NCI-H460 (cell line): ENCODE measurements at regions not wholly inside any gene's neighbourhood (a gene's known extent, or its start where the extent isn't known, plus 50 kb on each side); places are given as distances from the start of the nearest gene placed in this dataset.
"Not testable (repeated sequence)": the region's sequence is repeated elsewhere in the genome, so short reads cannot be mapped to it uniquely, and the experiment has no call there.

Experiments
- DNase-seq: peaks from one replicate; pipeline ENCODE4 v3.0.0-alpha.2; 2016; ENCODE audit warnings: low read depth; ENCODE audit errors: extremely low read depth

DNA sequence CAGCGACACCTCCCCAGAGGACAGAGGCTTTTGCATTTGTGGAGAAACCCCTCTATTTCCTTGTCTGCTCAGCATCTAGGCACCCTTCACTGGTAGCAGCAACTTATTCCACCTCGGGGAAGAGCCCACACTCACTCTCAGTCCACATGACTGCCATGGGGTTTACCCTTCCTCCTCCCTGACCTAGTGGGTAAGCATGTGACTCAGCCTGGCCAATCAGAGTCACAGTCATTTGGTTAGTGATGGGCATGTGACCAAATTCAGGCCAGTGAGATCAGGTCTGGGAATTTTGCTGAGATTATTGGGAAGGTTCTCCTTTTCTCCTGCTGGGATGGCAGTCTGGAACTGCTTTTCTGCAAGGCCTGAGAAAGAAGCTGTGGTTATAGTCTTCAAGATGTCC lies 145.7 kb upstream of the PHACTR3 start:
- DNase-seq: no peak

DNA sequence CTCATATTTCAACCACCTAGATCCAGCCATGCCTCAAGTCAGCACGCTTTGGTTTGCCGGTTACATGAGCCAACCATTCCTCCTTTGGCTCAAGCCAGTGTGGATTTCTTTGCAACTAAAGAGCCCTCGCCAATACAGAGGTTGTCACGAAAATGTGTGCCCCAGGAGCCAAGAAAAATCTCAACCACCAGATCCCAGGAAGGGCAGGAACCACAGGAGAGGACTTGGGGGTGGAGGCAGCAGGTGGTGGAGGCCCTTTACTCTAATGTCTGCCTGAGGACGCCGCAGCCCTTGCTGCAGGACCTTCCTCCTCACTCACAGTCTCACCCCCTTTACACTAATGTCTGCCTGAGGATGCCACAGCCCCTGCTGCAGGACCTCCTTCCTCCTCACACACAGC lies 144.8 kb upstream of the PHACTR3 start:
- DNase-seq: no peak

DNA sequence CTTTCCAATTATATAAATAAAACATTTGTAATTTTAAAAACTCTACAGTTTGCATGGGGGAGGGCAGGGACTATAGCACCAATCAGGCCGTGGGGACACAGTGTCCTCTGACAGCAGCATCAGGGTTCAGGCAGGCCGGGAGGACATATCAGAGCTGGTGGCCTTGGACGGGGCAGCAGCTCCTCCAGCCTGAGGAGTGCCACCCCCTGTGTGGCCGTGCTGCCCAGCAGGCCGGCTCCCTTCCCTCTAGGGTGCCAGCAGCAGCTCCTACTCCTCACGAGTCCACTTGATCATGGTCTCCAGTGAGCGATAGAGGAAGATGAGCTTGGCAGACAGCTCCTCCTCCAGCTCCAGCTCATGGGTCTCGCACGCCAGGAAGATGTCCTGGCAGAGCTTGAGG lies 144.0 kb upstream of the PHACTR3 start:
- no peak for DNase-seq

- DNase-seq: no peak
Measured at GRCh38 chr20:59461526-59461925, 142.8 kb upstream of the PHACTR3 start.

DNA sequence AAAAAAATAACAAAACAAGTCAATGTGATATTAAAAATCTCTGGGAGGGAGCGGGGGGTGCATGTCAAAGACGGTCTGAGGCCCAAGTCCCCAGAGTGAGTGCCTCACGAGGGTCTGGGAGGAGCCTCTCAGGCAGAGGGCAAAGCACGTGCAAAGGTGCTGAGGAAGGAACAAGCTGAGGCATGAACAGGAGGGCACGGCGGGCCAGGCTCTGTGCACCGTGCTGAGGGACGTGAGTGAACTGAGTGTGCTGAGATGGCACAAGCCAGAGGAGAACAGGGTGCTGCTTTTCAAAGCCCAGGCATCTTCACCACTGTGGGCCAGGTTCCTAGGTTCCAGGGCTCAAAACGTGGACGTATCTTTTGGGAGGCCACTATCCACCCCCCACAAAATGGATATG lies 142.1 kb upstream of the PHACTR3 start:
- DNase-seq: no peak

DNA sequence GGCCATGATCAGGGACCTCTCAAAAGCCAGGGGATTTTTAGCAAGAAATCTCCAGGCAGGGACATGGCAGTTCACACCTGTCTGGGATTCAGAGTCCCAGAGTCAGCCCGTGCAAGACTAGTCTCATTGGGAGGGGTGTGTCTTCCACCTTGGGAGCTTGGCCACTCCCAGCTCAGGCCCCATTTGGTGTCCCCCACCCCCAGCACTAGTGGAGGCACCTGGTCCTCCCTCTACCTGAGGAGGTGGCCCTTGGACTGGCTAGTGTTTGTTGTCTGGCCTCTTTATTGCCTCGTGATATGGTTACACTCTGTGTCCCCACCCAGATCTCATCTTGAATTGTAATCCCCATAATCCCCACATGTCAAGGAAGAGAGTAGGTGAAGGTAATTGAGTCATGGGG lies 140.8 kb upstream of the PHACTR3 start:
- DNase-seq: no peak

DNA sequence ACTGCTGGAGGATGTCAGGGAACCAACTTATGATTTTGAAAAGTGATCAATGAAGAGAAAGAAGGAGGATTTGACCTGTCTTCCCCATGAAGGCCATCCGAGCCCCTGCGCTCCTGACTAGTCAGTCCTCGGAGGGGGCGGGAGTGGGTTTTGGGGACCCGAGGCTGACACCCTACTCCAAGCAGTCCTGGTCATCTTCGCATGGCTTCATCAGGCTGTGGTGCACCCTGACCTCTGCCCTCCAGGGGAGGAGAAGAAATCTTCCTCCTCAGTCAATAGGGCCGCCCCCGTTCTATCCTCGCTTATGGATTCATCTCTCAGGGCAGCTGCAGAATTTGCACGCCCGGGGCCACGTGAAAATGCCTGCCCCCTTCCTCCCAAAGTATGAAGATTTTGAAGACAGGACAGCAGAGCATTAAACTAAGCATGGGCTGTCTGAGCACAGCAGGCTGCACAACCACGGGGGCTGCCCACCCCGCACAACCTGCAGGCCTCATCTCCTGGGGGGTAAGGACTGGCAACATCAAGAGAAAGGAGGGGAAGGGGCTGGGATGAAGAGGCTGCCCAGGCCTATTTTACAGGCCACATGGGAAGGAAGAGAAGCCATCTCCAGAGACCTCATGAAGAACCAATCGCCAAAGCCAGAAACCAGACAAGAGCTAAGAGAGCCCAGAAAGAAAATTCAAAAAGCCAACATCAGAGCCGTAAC lies 138.1 kb upstream of the PHACTR3 start:
- DNase-seq: no peak

DNA sequence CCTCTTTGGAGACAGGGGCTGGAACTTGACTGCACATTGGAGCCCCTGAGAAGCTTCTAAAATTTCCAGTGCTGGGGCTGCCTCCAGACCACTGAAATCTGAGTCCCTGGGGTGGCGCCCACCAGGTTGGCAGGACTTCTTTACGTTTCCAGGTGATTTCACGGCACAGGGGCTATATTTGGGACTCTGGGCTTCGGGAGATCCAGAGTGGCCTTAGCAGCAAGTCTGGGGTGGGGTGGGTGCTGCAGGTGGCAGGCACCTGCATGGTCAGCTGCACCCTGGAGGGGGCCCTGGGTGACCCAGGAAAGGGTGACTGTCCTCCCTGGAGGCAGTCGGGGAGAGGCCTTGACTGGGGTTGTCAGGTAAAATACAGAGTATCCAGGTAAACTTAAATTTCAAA lies 135.5 kb upstream of the PHACTR3 start:
- DNase-seq: no peak

GRCh38 chr20:59469267-59470252 lies 134.8 kb upstream of the PHACTR3 start:
- no peak for DNase-seq

GRCh38 chr20:59470521-59470920 lies 133.8 kb upstream of the PHACTR3 start:
- no peak for DNase-seq

GRCh38 chr20:59471653-59472421 lies 132.5 kb upstream of the PHACTR3 start:
- DNase-seq: no peak

- no peak for DNase-seq
Measured at GRCh38 chr20:59473742-59474141, 130.6 kb upstream of the PHACTR3 start.

GRCh38 chr20:59481067-59481466 lies 123.3 kb upstream of the PHACTR3 start:
- no peak for DNase-seq

DNA sequence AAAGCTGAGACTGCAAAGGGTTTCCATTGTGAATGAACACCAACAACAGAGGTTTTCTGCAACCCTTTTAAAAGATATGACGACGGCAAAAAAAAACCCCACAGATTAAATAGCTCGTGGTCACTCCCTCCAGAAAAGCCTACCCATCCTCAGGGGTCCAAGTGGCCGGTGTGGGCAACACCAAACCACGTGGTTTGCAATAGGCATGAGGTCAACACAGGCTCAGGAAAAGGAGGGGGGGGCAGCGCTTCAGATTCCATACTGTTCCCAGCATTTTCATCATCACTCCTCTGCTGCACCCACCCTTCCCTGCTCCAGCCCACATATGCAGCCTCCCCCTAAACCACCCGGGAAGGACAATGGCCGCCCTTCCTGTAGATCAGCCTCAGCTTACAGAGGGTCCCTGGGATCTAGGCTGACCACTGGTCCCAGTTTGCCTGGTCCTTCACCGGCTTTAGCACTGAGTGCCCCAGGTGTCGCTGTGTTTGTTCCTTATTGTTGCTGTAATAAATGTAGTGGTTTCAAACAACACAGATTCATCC lies 122.8 kb upstream of the PHACTR3 start:
- DNase-seq: no peak

GRCh38 chr20:59482351-59483187 lies 121.8 kb upstream of the PHACTR3 start:
- DNase-seq: no peak

DNA sequence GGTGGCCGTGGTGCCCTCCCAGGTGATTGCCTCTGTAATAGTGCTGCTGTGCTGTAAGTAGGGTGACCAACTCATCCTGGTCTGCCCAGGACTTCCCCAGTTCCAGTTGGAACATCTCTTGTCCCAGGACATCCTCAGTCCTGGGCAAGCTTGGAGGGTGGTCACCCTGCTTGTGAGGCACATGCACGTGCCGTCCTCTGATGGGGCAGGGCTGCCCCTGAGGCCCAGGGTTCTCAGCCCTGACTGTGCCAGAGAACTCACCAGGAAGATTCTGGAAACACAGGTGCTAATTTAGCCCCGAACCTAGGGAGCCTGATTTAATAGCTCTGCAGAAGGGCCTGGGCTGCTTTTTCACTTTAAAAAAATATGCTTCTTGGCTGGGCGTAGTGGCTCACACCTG lies 120.9 kb upstream of the PHACTR3 start:
- DNase-seq: no peak

DNA sequence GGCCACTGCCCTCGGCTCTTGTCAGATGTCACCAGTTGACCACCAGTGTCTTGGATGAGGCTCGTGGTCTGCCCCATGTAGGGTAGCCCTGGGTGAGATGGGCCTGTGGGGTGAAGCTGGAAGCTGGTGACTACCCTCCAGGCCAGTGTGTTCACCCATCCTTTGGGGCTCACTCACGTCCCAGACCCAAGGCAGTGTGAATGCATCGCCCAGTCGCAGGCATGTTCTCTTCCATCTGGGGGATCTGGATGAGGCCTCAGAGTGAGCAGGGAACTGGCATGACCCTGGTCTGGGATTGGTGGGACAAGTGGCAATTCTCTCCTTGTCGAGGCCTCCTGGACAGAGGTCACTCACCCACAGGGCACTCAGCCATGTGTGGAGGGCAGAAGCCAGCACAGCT lies 120.1 kb upstream of the PHACTR3 start:
- DNase-seq: no peak

DNA sequence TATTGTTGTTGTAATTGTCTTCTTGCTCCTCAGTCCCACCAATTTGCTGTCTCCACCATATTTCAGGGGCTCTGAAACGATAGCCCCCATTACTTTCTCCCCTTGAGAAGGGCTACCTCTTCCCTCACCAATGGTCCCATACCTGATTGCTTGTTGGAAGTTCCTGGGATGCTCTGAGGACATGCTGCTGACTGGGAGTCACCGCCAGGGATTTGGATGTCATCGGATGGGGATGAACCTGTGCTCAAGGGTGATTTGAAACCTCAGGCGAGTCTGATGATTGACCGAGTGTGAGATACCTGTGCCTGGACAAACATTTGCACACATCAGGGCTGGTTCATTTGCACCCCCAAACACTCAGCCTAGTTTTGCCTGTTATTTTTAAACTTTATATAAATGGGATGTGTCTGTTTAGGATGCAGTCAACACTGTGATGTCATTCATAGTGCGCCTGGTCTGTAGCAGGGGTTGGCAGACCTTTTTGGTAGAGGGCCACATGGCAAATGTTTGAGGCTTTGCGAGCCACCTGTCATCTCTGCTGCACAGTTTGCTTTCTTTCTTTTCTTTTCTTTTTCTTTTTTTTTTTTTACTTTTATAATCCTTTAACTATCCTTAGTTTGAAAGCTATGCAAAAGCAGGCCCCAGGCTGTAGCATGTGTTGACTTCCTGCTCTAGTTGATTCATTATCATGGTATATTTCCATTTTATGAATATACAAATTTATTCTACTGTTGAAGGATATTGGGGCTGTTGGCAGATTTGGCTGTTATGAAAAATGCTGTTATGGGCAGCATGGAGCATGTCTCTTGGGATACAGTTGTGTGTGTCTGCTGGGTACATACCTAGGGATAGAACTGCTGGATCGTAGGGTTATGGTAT lies 118.5 kb upstream of the PHACTR3 start:
- no peak for DNase-seq

- not testable (repeated sequence) for DNase-seq
Measured at GRCh38 chr20:59488459-59488858, 115.9 kb upstream of the PHACTR3 start.
